Neural progenitor cell (in vitro differentiated cells): ENCODE measurements at regions not wholly inside any gene's neighbourhood (a gene's known extent, or its start where the extent isn't known, plus 50 kb on each side); places are given as distances from the start of the nearest gene placed in this dataset.

Experiments
- CTCF ChIP-seq: fragments of 200-600 bp; sonication (generic); IDR thresholded peaks from 2 replicates; pipeline ENCODE4 v1.5.1; 2017; ENCODE audit warnings: antibody characterized with exemption, mild to moderate bottlenecking
- EZH2 ChIP-seq: fragments of 200-600 bp; sonication (generic); IDR thresholded peaks from 2 replicates; pipeline ENCODE4 v1.6.1; 2017; ENCODE audit warnings: antibody characterized with exemption, mild to moderate bottlenecking, moderate library complexity
- EZH2phosphoT487 ChIP-seq: fragments of 200-600 bp; sonication (generic); IDR thresholded peaks from 2 replicates; pipeline ENCODE4 v1.6.1; 2017; ENCODE audit warnings: antibody characterized with exemption

GRCh38 chr6:55069132-55069781 lies 105.1 kb upstream of the HCRTR2 start:
- TF ChIP-seq CTCF (peak; percentile 79), EZH2phosphoT487 (no peak), EZH2 (no peak)
